PFSK-1 (cell line): ENCODE measurements at regions not wholly inside any gene's neighbourhood (a gene's known extent, or its start where the extent isn't known, plus 50 kb on each side); places are given as distances from the start of the nearest gene placed in this dataset.

Experiments used
- FOXP2 ChIP-seq: optimal IDR thresholded peaks from 2 replicates; pipeline ENCODE3; 2011; ENCODE audit warnings: borderline replicate concordance, control low read depth, inconsistent platforms; ENCODE audit not compliant: insufficient read depth; ENCODE audit errors: extremely low read length, extremely low read depth
- POLR2AphosphoS5 ChIP-seq: IDR thresholded peaks from 2 replicates; pipeline ENCODE4 v1.6.1; 2012; ENCODE audit warnings: low read depth, mild to moderate bottlenecking, control low read depth, low read length, moderate library complexity
- SIN3A ChIP-seq: IDR thresholded peaks from 2 replicates; pipeline ENCODE4 v1.6.1; 2012; ENCODE audit warnings: mild to moderate bottlenecking, low read length, moderate library complexity, borderline replicate concordance; ENCODE audit not compliant: insufficient read depth
- TAF1 ChIP-seq: IDR thresholded peaks from 2 replicates; pipeline ENCODE4 v1.6.1; 2012; ENCODE audit warnings: low read length, control low read depth, borderline replicate concordance; ENCODE audit not compliant: insufficient read depth
- TF ChIP-seq, protein P1 (sequence below), 2 experiments: IDR thresholded peaks; 2 replicates each; pipeline versions ENCODE4 v1.6.1 to v1.8.0; 2011 to 2012; ENCODE audit warnings: low read depth in 2 of 2, low read length in 2 of 2, control low read depth in 1 of 2, inconsistent platforms in 1 of 2, mild to moderate bottlenecking in 1 of 2, moderate library complexity in 1 of 2; ENCODE audit not compliant: insufficient read depth in 1 of 2

GRCh38 chr14:97282210-97283004 lies 485.2 kb downstream of the VRK1 start:
- TF ChIP-seq SIN3A (no peak), FOXP2 (no peak)
- TF ChIP-seq, protein P1, sequence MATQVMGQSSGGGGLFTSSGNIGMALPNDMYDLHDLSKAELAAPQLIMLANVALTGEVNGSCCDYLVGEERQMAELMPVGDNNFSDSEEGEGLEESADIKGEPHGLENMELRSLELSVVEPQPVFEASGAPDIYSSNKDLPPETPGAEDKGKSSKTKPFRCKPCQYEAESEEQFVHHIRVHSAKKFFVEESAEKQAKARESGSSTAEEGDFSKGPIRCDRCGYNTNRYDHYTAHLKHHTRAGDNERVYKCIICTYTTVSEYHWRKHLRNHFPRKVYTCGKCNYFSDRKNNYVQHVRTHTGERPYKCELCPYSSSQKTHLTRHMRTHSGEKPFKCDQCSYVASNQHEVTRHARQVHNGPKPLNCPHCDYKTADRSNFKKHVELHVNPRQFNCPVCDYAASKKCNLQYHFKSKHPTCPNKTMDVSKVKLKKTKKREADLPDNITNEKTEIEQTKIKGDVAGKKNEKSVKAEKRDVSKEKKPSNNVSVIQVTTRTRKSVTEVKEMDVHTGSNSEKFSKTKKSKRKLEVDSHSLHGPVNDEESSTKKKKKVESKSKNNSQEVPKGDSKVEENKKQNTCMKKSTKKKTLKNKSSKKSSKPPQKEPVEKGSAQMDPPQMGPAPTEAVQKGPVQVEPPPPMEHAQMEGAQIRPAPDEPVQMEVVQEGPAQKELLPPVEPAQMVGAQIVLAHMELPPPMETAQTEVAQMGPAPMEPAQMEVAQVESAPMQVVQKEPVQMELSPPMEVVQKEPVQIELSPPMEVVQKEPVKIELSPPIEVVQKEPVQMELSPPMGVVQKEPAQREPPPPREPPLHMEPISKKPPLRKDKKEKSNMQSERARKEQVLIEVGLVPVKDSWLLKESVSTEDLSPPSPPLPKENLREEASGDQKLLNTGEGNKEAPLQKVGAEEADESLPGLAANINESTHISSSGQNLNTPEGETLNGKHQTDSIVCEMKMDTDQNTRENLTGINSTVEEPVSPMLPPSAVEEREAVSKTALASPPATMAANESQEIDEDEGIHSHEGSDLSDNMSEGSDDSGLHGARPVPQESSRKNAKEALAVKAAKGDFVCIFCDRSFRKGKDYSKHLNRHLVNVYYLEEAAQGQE (IDR thresholded peaks at IDR 0.05; ENCODE audit: insufficient read depth in 1 of 2, low read depth in 2 of 2, low read length in 2 of 2): no peak

- TF ChIP-seq TAF1: no peak
- TF ChIP-seq FOXP2: no peak
- no peak for TF ChIP-seq SIN3A
- TF ChIP-seq, protein P1 (IDR thresholded peaks at IDR 0.05; ENCODE audit: insufficient read depth in 1 of 2, low read depth in 2 of 2, low read length in 2 of 2): no peak
- no peak for TF ChIP-seq POLR2AphosphoS5
These were observed 485.8 kb downstream of the VRK1 start for GRCh38 chr14:97283005-97283403.

DNA sequence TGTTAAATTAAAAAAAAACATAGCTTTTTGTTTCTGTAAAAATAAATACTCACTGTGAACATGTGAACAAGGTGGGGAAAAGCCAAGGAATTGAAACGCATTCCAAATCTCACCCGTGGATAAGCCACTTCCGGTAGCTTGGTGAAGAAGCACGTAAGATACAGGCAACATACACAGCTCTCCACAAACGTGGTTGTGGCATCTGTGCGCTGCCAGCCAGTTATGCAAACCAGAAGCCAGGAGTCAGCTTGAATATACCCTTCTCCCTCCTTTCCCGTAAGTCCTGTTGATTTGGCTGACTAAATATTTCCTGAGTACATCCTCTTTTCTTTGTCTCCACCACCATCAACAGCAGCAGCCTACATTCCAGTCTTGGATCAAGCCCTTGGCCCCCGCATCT lies 486.2 kb downstream of the VRK1 start:
- TF ChIP-seq FOXP2 (no peak), TAF1 (no peak), SIN3A (no peak), POLR2AphosphoS5 (no peak)
- TF ChIP-seq, protein P1 (IDR thresholded peaks at IDR 0.05; ENCODE audit: insufficient read depth in 1 of 2, low read depth in 2 of 2, low read length in 2 of 2): no peak

DNA sequence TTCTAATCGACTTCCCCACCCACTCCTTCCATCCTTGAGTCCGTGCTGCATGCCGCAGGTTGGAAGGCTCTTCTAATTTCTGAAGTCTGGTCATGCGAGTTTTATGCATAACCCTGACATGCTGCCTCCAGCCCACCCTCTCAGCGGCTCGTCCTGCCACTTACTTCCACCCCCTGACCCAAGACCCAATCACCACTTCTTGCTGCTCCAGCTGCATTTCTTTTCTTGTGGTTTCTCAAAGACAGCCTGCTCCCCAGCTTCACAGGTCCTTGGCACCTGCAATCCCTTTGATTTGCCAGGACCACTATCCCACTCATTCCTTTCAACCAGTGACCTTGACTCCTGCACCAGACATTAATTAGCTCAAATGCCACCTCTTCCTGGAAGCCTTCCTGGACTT lies 486.7 kb downstream of the VRK1 start:
- TF ChIP-seq TAF1 (no peak), SIN3A (no peak), FOXP2 (no peak), POLR2AphosphoS5 (no peak)
- TF ChIP-seq, protein P1 (IDR thresholded peaks at IDR 0.05; ENCODE audit: insufficient read depth in 1 of 2, low read depth in 2 of 2, low read length in 2 of 2): no peak

GRCh38 chr14:97287956-97288355 lies 490.8 kb downstream of the VRK1 start:
- TF ChIP-seq SIN3A (no peak), POLR2AphosphoS5 (no peak), FOXP2 (no peak), TAF1 (no peak)
- TF ChIP-seq, protein P1 (IDR thresholded peaks at IDR 0.05; ENCODE audit: insufficient read depth in 1 of 2, low read depth in 2 of 2, low read length in 2 of 2): no peak
